Liver (tissue), 8 donors: ENCODE measurements at regions not wholly inside any gene's neighbourhood (a gene's known extent, or its start where the extent isn't known, plus 50 kb on each side); places are given as distances from the start of the nearest gene placed in this dataset.

Experiments used
- DNase-seq: peaks from one replicate; pipeline ENCODE4 v3.0.0-alpha.2; 2017; ENCODE audit warnings: low spot score
- H3K27ac ChIP-seq, 2 donors: one replicate each; pipeline ENCODE4 v1.7.0; 2013; ENCODE audit warnings: inconsistent platforms in 2 of 2, low read length in 2 of 2, control low read depth in 1 of 2, low read depth in 1 of 2, mild to moderate bottlenecking in 1 of 2
- H3K27me3 ChIP-seq, 4 donors: one replicate each; pipeline versions ENCODE4 v1.6.1 to v1.7.0; 2013; ENCODE audit warnings: low read length in 3 of 4, inconsistent platforms in 1 of 4, mild to moderate bottlenecking in 1 of 4, moderate library complexity in 1 of 4; ENCODE audit not compliant: control insufficient read depth in 4 of 4, insufficient read depth in 4 of 4
- H3K36me3 ChIP-seq, 4 donors: one replicate each; pipeline versions ENCODE4 v1.6.1 to v1.7.0; 2013; ENCODE audit warnings: low read length in 3 of 4, mild to moderate bottlenecking in 3 of 4, low read depth in 1 of 4, moderate library complexity in 1 of 4; ENCODE audit not compliant: control insufficient read depth in 4 of 4, insufficient read depth in 3 of 4
- H3K4me1 ChIP-seq, 4 donors: one replicate each; pipeline versions ENCODE4 v1.6.1 to v1.7.0; 2013; ENCODE audit warnings: low read length in 3 of 4, mild to moderate bottlenecking in 3 of 4, moderate library complexity in 1 of 4; ENCODE audit not compliant: control insufficient read depth in 4 of 4, insufficient read depth in 4 of 4
- H3K4me3 ChIP-seq, 3 donors: one replicate each; pipeline versions ENCODE4 v1.6.1 to v1.7.0; 2013; ENCODE audit warnings: low read length in 3 of 3, control low read depth in 1 of 3, low read depth in 1 of 3, mild to moderate bottlenecking in 1 of 3
- H3K9ac ChIP-seq, 2 donors: one replicate each; pipeline ENCODE4 v1.7.0; 2013; ENCODE audit warnings: low read length in 2 of 2, mild to moderate bottlenecking in 2 of 2, moderate library complexity in 2 of 2, control low read depth in 1 of 2, low read depth in 1 of 2
- H3K9me3 ChIP-seq, 4 donors: one replicate each; pipeline versions ENCODE4 v1.6.1 to v1.7.0; 2013; ENCODE audit warnings: low read length in 3 of 4; ENCODE audit not compliant: control insufficient read depth in 4 of 4
- EGR1 ChIP-seq, 2 donors: IDR thresholded peaks; 2 replicates each; pipeline ENCODE4 v1.6.1; 2016 to 2018; ENCODE audit warnings: antibody characterized with exemption in 2 of 2, low read depth in 2 of 2
- FOXA1 ChIP-seq: IDR thresholded peaks from 2 replicates; pipeline ENCODE4 v1.6.1; 2016; ENCODE audit warnings: antibody characterized with exemption
- FOXA2 ChIP-seq: IDR thresholded peaks from 2 replicates; pipeline ENCODE4 v1.6.1; 2016; ENCODE audit warnings: antibody characterized with exemption
- GABPA ChIP-seq, 2 donors: IDR thresholded peaks in 1 of 2; conservative IDR thresholded peaks in 1 of 2; 2 replicates each; pipeline ENCODE4 v1.6.1; 2016; ENCODE audit warnings: antibody characterized with exemption in 2 of 2, mild to moderate bottlenecking in 1 of 2, moderate library complexity in 1 of 2
- HNF4G ChIP-seq: IDR thresholded peaks from 2 replicates; pipeline ENCODE4 v1.6.1; 2016; ENCODE audit warnings: antibody characterized with exemption
- JUND ChIP-seq, 2 donors: IDR thresholded peaks; 2 replicates each; pipeline ENCODE4 v1.6.1; 2016; ENCODE audit warnings: antibody characterized with exemption in 2 of 2
- NR2F2 ChIP-seq: IDR thresholded peaks from 2 replicates; pipeline ENCODE4 v1.6.1; 2016; ENCODE audit warnings: antibody characterized with exemption
- RAD21 ChIP-seq, 2 donors: IDR thresholded peaks; 2 replicates each; pipeline ENCODE4 v1.6.1; 2016; ENCODE audit warnings: antibody characterized with exemption in 2 of 2, mild to moderate bottlenecking in 2 of 2
- SP1 ChIP-seq: IDR thresholded peaks from 2 replicates; pipeline ENCODE4 v1.6.1; 2018; ENCODE audit warnings: antibody characterized with exemption, mild to moderate bottlenecking
- TAF1 ChIP-seq: conservative IDR thresholded peaks from 2 replicates; pipeline ENCODE4 v1.6.1; 2016; ENCODE audit warnings: antibody characterized with exemption, mild to moderate bottlenecking
- YY1 ChIP-seq: IDR thresholded peaks from 2 replicates; pipeline ENCODE4 v1.6.1; 2016; ENCODE audit warnings: antibody characterized with exemption, mild to moderate bottlenecking
- WGBS: extraction: QIAGEN DNeasy Blood & Tissue Kit; methylation state at CpG from one replicate; pipeline ENCODE4 v1.1.7; 2013; 5-methylcytosine and 5-hydroxymethylcytosine counted together
- TF ChIP-seq, protein P1 (sequence below): IDR thresholded peaks from 2 replicates; pipeline ENCODE4 v1.6.1; 2016; ENCODE audit warnings: antibody characterized with exemption, mild to moderate bottlenecking
- TF ChIP-seq, protein P2 (sequence below): IDR thresholded peaks from 2 replicates; pipeline ENCODE4 v1.6.1; 2016; ENCODE audit warnings: antibody characterized with exemption
- TF ChIP-seq, protein P3 (sequence below): IDR thresholded peaks from 2 replicates; pipeline ENCODE4 v1.6.1; 2016; ENCODE audit warnings: antibody characterized with exemption
- TF ChIP-seq, protein P4 (sequence below): fragments of 150-350 bp; IDR thresholded peaks from 2 replicates; pipeline ENCODE4 v1.5.1; 2017; ENCODE audit warnings: improper control_type of control experiment, low read depth, low read length; ENCODE audit not compliant: missing input control
- donor health status: healthy.
- donor health status: healthy.
- donor health status: healthy.
- donor health status: healthy.
- donor health status: healthy.

DNA sequence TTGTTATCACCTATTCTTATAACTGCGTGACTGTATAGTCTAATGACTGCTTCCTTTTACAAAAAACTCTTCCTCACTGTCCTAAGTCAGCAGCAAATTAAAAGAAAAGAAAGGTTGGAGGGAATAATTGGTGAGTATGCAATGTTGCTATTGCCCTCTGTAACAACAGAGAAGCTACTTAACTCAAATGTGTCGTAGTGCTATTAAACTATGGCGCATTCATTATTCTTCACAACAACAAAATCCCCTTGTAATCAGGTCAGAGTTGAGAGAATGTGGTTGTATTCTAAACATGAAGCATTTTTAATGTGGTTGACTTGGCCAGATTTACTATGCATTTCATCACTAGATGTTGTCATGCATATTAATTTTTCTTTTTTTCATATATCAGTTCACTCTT is 897.8 kb upstream of the PHF14 start:
- Histone ChIP-seq H3K4me3 (no peak overlapping the region), H3K36me3 (no peaks in the 10 kb centered on the region), H3K9me3 (no peaks in the 10 kb centered on the region), H3K27me3 (no peaks in the 10 kb centered on the region), H3K9ac (no peak overlapping the region), H3K27ac (no peak overlapping the region), H3K4me1 (no peaks in the 10 kb centered on the region)
- no peak for DNase-seq
- WGBS = 84% methylated on average over 3 of the region's 3 CpGs
- TF ChIP-seq YY1 = no peak
- no peak for TF ChIP-seq TAF1
- no peak for TF ChIP-seq GABPA (IDR thresholded peaks at IDR 0.05 in 1 of 2, conservative IDR thresholded peaks at IDR 0.05 in 1 of 2)
- TF ChIP-seq, protein P1, sequence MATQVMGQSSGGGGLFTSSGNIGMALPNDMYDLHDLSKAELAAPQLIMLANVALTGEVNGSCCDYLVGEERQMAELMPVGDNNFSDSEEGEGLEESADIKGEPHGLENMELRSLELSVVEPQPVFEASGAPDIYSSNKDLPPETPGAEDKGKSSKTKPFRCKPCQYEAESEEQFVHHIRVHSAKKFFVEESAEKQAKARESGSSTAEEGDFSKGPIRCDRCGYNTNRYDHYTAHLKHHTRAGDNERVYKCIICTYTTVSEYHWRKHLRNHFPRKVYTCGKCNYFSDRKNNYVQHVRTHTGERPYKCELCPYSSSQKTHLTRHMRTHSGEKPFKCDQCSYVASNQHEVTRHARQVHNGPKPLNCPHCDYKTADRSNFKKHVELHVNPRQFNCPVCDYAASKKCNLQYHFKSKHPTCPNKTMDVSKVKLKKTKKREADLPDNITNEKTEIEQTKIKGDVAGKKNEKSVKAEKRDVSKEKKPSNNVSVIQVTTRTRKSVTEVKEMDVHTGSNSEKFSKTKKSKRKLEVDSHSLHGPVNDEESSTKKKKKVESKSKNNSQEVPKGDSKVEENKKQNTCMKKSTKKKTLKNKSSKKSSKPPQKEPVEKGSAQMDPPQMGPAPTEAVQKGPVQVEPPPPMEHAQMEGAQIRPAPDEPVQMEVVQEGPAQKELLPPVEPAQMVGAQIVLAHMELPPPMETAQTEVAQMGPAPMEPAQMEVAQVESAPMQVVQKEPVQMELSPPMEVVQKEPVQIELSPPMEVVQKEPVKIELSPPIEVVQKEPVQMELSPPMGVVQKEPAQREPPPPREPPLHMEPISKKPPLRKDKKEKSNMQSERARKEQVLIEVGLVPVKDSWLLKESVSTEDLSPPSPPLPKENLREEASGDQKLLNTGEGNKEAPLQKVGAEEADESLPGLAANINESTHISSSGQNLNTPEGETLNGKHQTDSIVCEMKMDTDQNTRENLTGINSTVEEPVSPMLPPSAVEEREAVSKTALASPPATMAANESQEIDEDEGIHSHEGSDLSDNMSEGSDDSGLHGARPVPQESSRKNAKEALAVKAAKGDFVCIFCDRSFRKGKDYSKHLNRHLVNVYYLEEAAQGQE = no peak

GRCh38 chr7:10076660-10077300 is 896.9 kb upstream of the PHF14 start:
- Histone ChIP-seq H3K9ac (no peak overlapping the region), H3K27me3 (no peaks in the 10 kb centered on the region), H3K27ac (no peak overlapping the region), H3K4me3 (no peak overlapping the region), H3K9me3 (no peaks in the 10 kb centered on the region), H3K4me1 (no peaks in the 10 kb centered on the region), H3K36me3 (no peaks in the 10 kb centered on the region)
- 74% methylated on average over 4 of the region's 4 CpGs for WGBS
- TF ChIP-seq HNF4G (no peak), NR2F2 (no peak), YY1 (no peak), FOXA2 (no peak), TAF1 (no peak), FOXA1 (no peak), SP1 (no peak), JUND (IDR thresholded peaks at IDR 0.05) (no peak), RAD21 (IDR thresholded peaks at IDR 0.05) (no peak), EGR1 (IDR thresholded peaks at IDR 0.05; ENCODE audit: low read depth in 2 of 2) (no peak)
- TF ChIP-seq, protein P2, sequence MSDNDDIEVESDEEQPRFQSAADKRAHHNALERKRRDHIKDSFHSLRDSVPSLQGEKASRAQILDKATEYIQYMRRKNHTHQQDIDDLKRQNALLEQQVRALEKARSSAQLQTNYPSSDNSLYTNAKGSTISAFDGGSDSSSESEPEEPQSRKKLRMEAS = no peak
- TF ChIP-seq, protein P3, sequence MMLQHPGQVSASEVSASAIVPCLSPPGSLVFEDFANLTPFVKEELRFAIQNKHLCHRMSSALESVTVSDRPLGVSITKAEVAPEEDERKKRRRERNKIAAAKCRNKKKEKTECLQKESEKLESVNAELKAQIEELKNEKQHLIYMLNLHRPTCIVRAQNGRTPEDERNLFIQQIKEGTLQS = no peak
- TF ChIP-seq, protein P1 = no peak
- TF ChIP-seq, protein P4, sequence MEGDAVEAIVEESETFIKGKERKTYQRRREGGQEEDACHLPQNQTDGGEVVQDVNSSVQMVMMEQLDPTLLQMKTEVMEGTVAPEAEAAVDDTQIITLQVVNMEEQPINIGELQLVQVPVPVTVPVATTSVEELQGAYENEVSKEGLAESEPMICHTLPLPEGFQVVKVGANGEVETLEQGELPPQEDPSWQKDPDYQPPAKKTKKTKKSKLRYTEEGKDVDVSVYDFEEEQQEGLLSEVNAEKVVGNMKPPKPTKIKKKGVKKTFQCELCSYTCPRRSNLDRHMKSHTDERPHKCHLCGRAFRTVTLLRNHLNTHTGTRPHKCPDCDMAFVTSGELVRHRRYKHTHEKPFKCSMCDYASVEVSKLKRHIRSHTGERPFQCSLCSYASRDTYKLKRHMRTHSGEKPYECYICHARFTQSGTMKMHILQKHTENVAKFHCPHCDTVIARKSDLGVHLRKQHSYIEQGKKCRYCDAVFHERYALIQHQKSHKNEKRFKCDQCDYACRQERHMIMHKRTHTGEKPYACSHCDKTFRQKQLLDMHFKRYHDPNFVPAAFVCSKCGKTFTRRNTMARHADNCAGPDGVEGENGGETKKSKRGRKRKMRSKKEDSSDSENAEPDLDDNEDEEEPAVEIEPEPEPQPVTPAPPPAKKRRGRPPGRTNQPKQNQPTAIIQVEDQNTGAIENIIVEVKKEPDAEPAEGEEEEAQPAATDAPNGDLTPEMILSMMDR = no peak
- no peak for DNase-seq
